CD8-positive, alpha-beta memory T cell (primary cell): ENCODE measurements at regions not wholly inside any gene's neighbourhood (a gene's known extent, or its start where the extent isn't known, plus 50 kb on each side); places are given as distances from the start of the nearest gene placed in this dataset.

Source experiments
- CTCF ChIA-PET: fragments of 350-600 bp; sonication (Branson Sonifier 250); formaldehyde crosslinking; loops from one replicate; lab custom pipeline; 2021; ENCODE audit warnings: antibody characterized with exemption; lab: Charles Lee
- POLR2A ChIA-PET: fragments of 350-600 bp; sonication (Branson Sonifier 250); formaldehyde crosslinking; loops from one replicate; lab custom pipeline; 2021; ENCODE audit warnings: antibody characterized with exemption; lab: Charles Lee
- DNase-seq, 5 donors: peaks; one replicate each; pipeline versions ENCODE4 v3.0.0 to v3.0.0-alpha.2; 2020 to 2022; ENCODE audit warnings: mixed read lengths in 1 of 5
- H3K27ac ChIP-seq: one replicate; pipeline ENCODE4 v1.7.0; 2013; ENCODE audit warnings: low read depth, mild to moderate bottlenecking, low read length, moderate library complexity
- H3K27me3 ChIP-seq: 2 replicates; pipeline ENCODE4 v1.7.0; 2013; ENCODE audit warnings: low read length, mild to moderate bottlenecking; ENCODE audit not compliant: insufficient read depth, poor library complexity, severe bottlenecking
- H3K36me3 ChIP-seq: 2 replicates; pipeline ENCODE4 v1.7.0; 2013; ENCODE audit warnings: mild to moderate bottlenecking, low read length, moderate library complexity; ENCODE audit not compliant: insufficient read depth
- H3K4me1 ChIP-seq: 2 replicates; pipeline ENCODE4 v1.7.0; 2013; ENCODE audit warnings: mild to moderate bottlenecking, low read length, moderate library complexity; ENCODE audit not compliant: insufficient read depth
- H3K4me3 ChIP-seq: 2 replicates; pipeline ENCODE4 v1.7.0; 2013; ENCODE audit warnings: mild to moderate bottlenecking, low read length
- H3K9me3 ChIP-seq: 2 replicates; pipeline ENCODE4 v1.7.0; 2013; ENCODE audit warnings: mild to moderate bottlenecking, low read length
- H3K27ac Mint-ChIP-seq, 8 donors: one replicate each; pipeline ENCODE4 v1.8.0; 2020 to 2021; ENCODE audit warnings: mixed read lengths in 8 of 8, mild to moderate bottlenecking in 6 of 8, inconsistent platforms in 3 of 8, moderate library complexity in 3 of 8
- H3K27me3 Mint-ChIP-seq, 2 donors: one replicate each; pipeline ENCODE4 v1.8.0; 2020 to 2021; ENCODE audit warnings: mixed read lengths in 2 of 2, mild to moderate bottlenecking in 1 of 2, moderate library complexity in 1 of 2
- H3K36me3 Mint-ChIP-seq, 3 donors: one replicate each; pipeline ENCODE4 v1.8.0; 2020 to 2021; ENCODE audit warnings: mixed read lengths in 3 of 3, inconsistent platforms in 1 of 3, mild to moderate bottlenecking in 1 of 3
- H3K4me1 Mint-ChIP-seq, 3 donors: one replicate each; pipeline ENCODE4 v1.8.0; 2020 to 2021; ENCODE audit warnings: mixed read lengths in 3 of 3, inconsistent platforms in 1 of 3, mild to moderate bottlenecking in 1 of 3
- H3K4me3 Mint-ChIP-seq, 7 donors: one replicate each; pipeline ENCODE4 v1.8.0; 2020 to 2021; ENCODE audit warnings: mixed read lengths in 7 of 7, mild to moderate bottlenecking in 6 of 7, moderate library complexity in 4 of 7, inconsistent platforms in 2 of 7
- H3K9me3 Mint-ChIP-seq, 5 donors: one replicate each; pipeline ENCODE4 v1.8.0; 2020 to 2022; ENCODE audit warnings: mixed read lengths in 5 of 5, mild to moderate bottlenecking in 3 of 5, moderate library complexity in 2 of 5, inconsistent platforms in 1 of 5

DNA sequence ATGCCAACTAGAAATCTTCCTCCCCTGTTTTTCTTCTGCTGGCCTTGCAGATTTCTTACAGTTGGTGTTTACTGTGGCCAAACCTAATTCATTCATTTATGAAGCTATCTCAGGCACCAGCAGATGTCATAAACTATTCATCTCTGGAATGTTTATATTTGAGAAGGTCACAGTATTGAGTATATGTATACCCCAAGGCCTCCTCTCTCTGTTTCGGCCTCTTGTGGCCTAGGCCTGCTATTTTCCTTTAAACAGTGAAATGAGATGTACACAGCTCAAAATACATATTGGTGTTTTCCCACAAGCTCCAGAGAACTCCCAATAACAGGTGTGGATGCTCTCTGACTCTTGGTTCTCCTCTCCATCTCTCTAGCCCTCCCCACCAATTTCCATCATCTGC lies 520.7 kb upstream of the CAMK1G start:
- Histone ChIP-seq H3K27ac (no peak overlapping the region), H3K27me3 (no peaks in the 10 kb centered on the region), H3K4me3 (no peak overlapping the region), H3K36me3 (no peaks in the 10 kb centered on the region), H3K4me1 (no peaks in the 10 kb centered on the region), H3K9me3 (no peaks in the 10 kb centered on the region)
- no peak for DNase-seq
- Mint-ChIP-seq H3K4me3 (no peak overlapping the region), H3K27ac (no peak overlapping the region), H3K36me3 (no peaks in the 10 kb centered on the region), H3K9me3 (no peaks in the 10 kb centered on the region), H3K4me1 (no peaks in the 10 kb centered on the region), H3K27me3 (peaks cover under 1 to 8% of the 10 kb centered on the region in 2 donors)
- ChIA-PET CTCF (interaction anchor here (1.0 kb wide), 1 partner anchor 9 kb away, joined by 3 read pairs; no protein-coding TSS in a partner anchor), POLR2A (no interaction called here)

- CTCF ChIA-PET = no interaction called here
- POLR2A ChIA-PET = no interaction called here
Observed at GRCh38 chr1:209063767-209064659, 519.5 kb upstream of the CAMK1G start.

GRCh38 chr1:209064850-209065706 lies 518.4 kb upstream of the CAMK1G start:
- H3K9me3 Mint-ChIP-seq = no peaks in the 10 kb centered on the region

More at GRCh38 chr1:209063767-209064659, 519.5 kb upstream of the CAMK1G start:
- H3K27ac ChIP-seq = no peak overlapping the region
- H3K36me3 ChIP-seq = no peaks in the 10 kb centered on the region
- no peak overlapping the region for H3K27ac Mint-ChIP-seq
- peaks cover 3 to 8% of the 10 kb centered on the region in 2 donors for H3K27me3 Mint-ChIP-seq
- H3K4me3 Mint-ChIP-seq = no peak overlapping the region
- no peak overlapping the region for H3K4me3 ChIP-seq
- no peaks in the 10 kb centered on the region for H3K27me3 ChIP-seq
- DNase-seq = no peak
- H3K4me1 ChIP-seq = no peaks in the 10 kb centered on the region
- no peaks in the 10 kb centered on the region for H3K9me3 Mint-ChIP-seq
- H3K36me3 Mint-ChIP-seq = no peaks in the 10 kb centered on the region
- no peaks in the 10 kb centered on the region for H3K9me3 ChIP-seq
- no peaks in the 10 kb centered on the region for H3K4me1 Mint-ChIP-seq

GRCh38 chr1:209072481-209072880 lies 511.0 kb upstream of the CAMK1G start:
- no peak for DNase-seq
- Histone ChIP-seq H3K4me1 (no peaks in the 10 kb centered on the region), H3K4me3 (no peak overlapping the region), H3K27ac (no peak overlapping the region), H3K9me3 (no peaks in the 10 kb centered on the region), H3K27me3 (no peaks in the 10 kb centered on the region), H3K36me3 (no peaks in the 10 kb centered on the region)
- peaks cover 0 to 3% of the 10 kb centered on the region in 2 donors for H3K27me3 Mint-ChIP-seq
- no peak overlapping the region for H3K27ac Mint-ChIP-seq
- no peaks in the 10 kb centered on the region for H3K4me1 Mint-ChIP-seq
- CTCF ChIA-PET = no interaction called here
- no peak overlapping the region for H3K4me3 Mint-ChIP-seq
- POLR2A ChIA-PET = no interaction called here
- H3K9me3 Mint-ChIP-seq = no peaks in the 10 kb centered on the region
- H3K36me3 Mint-ChIP-seq = no peaks in the 10 kb centered on the region

More at GRCh38 chr1:209064850-209065706, 518.4 kb upstream of the CAMK1G start:
- no peaks in the 10 kb centered on the region for H3K36me3 Mint-ChIP-seq
- Histone ChIP-seq H3K27me3 (no peaks in the 10 kb centered on the region), H3K27ac (no peak overlapping the region), H3K9me3 (no peaks in the 10 kb centered on the region), H3K36me3 (no peaks in the 10 kb centered on the region), H3K4me1 (no peaks in the 10 kb centered on the region), H3K4me3 (no peak overlapping the region)
- ChIA-PET CTCF (no interaction called here), POLR2A (no interaction called here)
- H3K27ac Mint-ChIP-seq = no peak overlapping the region
- no peak for DNase-seq
- peaks cover 3 to 6% of the 10 kb centered on the region in 2 donors for H3K27me3 Mint-ChIP-seq
- no peak overlapping the region for H3K4me3 Mint-ChIP-seq
- H3K4me1 Mint-ChIP-seq = no peaks in the 10 kb centered on the region

DNA sequence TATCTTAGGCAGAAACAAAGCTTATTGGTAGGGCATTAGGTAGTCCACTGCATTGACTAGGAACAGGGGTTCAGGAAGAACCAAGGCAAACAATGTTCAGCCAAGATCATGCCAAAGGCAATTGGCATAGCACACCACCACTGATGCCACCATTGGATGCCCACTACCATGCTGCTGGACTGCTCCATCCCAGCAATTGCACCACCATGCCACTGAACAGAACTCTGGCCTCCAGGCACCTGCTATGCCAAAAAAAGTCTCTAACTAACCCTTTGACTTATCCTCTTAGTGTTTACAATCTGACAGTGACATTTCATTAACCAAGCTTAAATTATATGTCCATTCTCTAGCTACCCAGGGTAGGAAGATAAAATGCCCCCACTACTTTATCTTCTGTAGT lies 509.6 kb upstream of the CAMK1G start:
- no peak overlapping the region for H3K27ac Mint-ChIP-seq
- Histone ChIP-seq H3K4me1 (no peaks in the 10 kb centered on the region), H3K36me3 (no peaks in the 10 kb centered on the region), H3K4me3 (no peak overlapping the region), H3K27ac (no peak overlapping the region), H3K9me3 (no peaks in the 10 kb centered on the region), H3K27me3 (no peaks in the 10 kb centered on the region)
- no peaks in the 10 kb centered on the region for H3K27me3 Mint-ChIP-seq
- H3K4me3 Mint-ChIP-seq = no peak overlapping the region
- no peaks in the 10 kb centered on the region for H3K4me1 Mint-ChIP-seq
- ChIA-PET POLR2A (no interaction called here), CTCF (no interaction called here)
- H3K36me3 Mint-ChIP-seq = no peaks in the 10 kb centered on the region
- no peak for DNase-seq
- no peaks in the 10 kb centered on the region for H3K9me3 Mint-ChIP-seq

DNA sequence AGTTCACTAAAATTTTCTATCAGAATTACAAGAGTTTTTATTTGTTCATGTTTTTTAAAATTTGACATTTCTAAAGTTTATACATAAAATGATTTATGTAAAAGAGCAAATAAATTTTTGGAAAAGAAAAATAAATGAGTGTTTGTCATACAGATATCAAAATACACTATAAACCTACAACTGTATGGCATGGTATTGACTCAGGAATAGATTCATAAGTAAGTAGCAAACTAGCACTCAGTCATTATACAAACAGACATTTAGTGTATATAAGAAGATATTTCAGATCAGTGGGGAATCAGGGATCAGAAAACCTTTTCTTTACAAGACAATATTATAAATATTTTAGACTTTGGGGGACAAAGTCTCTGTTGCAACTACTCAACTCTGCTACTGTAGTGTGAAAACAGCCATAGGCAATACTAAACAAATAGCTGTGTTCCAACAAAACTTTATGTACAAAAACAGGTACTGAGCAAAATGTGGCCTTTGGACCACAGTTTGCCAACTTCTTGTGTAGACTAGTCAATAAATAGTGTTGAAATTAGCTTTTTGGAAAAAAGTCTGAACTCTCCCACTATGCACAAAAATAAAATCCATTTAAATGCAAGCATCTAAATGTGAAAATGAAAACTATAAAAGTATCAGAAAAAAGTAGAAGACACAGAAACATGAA lies 508.8 kb upstream of the CAMK1G start:
- ChIA-PET CTCF (no interaction called here), POLR2A (no interaction called here)
- Histone ChIP-seq H3K27ac (no peak overlapping the region), H3K27me3 (no peaks in the 10 kb centered on the region), H3K4me3 (no peak overlapping the region), H3K4me1 (no peaks in the 10 kb centered on the region), H3K36me3 (no peaks in the 10 kb centered on the region), H3K9me3 (no peaks in the 10 kb centered on the region)
- H3K27me3 Mint-ChIP-seq = no peaks in the 10 kb centered on the region
- H3K27ac Mint-ChIP-seq = no peak overlapping the region
- H3K4me3 Mint-ChIP-seq = no peak overlapping the region
- DNase-seq = no peak
- H3K36me3 Mint-ChIP-seq = no peaks in the 10 kb centered on the region
- no peaks in the 10 kb centered on the region for H3K4me1 Mint-ChIP-seq
- no peaks in the 10 kb centered on the region for H3K9me3 Mint-ChIP-seq

- ChIA-PET CTCF (no interaction called here), POLR2A (no interaction called here)
- Mint-ChIP-seq H3K36me3 (no peaks in the 10 kb centered on the region), H3K9me3 (no peaks in the 10 kb centered on the region), H3K4me3 (no peak overlapping the region), H3K27ac (no peak overlapping the region), H3K4me1 (no peaks in the 10 kb centered on the region), H3K27me3 (peaks cover 0 to 1% of the 10 kb centered on the region in 2 donors)
- no peaks in the 10 kb centered on the region for H3K36me3 ChIP-seq
- DNase-seq = no peak
- H3K9me3 ChIP-seq = no peaks in the 10 kb centered on the region
- H3K4me3 ChIP-seq = no peak overlapping the region
- H3K4me1 ChIP-seq = no peaks in the 10 kb centered on the region
- H3K27ac ChIP-seq = no peak overlapping the region
- no peaks in the 10 kb centered on the region for H3K27me3 ChIP-seq
Observed at GRCh38 chr1:209076688-209077087, 506.8 kb upstream of the CAMK1G start.
